HEK293T (cell line): ENCODE measurements at regions not wholly inside any gene's neighbourhood (a gene's known extent, or its start where the extent isn't known, plus 50 kb on each side); places are given as distances from the start of the nearest gene placed in this dataset.

Experiments used
- BHLHE40 ChIP-seq: fragments of 450-650 bp; IDR thresholded peaks from 2 replicates; pipeline ENCODE4 v1.6.1; 2016; ENCODE audit warnings: mild to moderate bottlenecking, moderate library complexity, borderline replicate concordance
- CTBP1 ChIP-seq: fragments of 450-650 bp; IDR thresholded peaks from 2 replicates; pipeline ENCODE4 v1.6.1; 2016; ENCODE audit warnings: borderline replicate concordance
- ELF4 ChIP-seq: fragments of 450-650 bp; IDR thresholded peaks from 2 replicates; pipeline ENCODE4 v1.6.1; 2017; ENCODE audit warnings: antibody characterized with exemption
- FOXA1 ChIP-seq: fragments of 450-650 bp; IDR thresholded peaks from 2 replicates; pipeline ENCODE4 v1.6.1; 2016; ENCODE audit warnings: mild to moderate bottlenecking
- FOXK2 ChIP-seq: fragments of 450-650 bp; IDR thresholded peaks from 2 replicates; pipeline ENCODE4 v1.6.1; 2016; ENCODE audit warnings: mild to moderate bottlenecking
- FOXM1 ChIP-seq: fragments of 450-650 bp; IDR thresholded peaks from 2 replicates; pipeline ENCODE4 v1.6.1; 2017; ENCODE audit warnings: mild to moderate bottlenecking, borderline replicate concordance
- HDGF ChIP-seq: fragments of 450-650 bp; IDR thresholded peaks from 2 replicates; pipeline ENCODE4 v1.6.1; 2017; ENCODE audit warnings: antibody characterized with exemption, borderline replicate concordance
- L3MBTL2 ChIP-seq: fragments of 450-650 bp; conservative IDR thresholded peaks from 2 replicates; pipeline ENCODE4 v1.6.1; 2016; ENCODE audit warnings: mild to moderate bottlenecking
- NFRKB ChIP-seq: fragments of 450-650 bp; IDR thresholded peaks from 2 replicates; pipeline ENCODE4 v1.6.1; 2016; ENCODE audit warnings: mild to moderate bottlenecking, moderate library complexity
- PKNOX1 ChIP-seq: fragments of 450-650 bp; IDR thresholded peaks from 2 replicates; pipeline ENCODE4 v1.6.1; 2016
- SP1 ChIP-seq: fragments of 450-650 bp; IDR thresholded peaks from 2 replicates; pipeline ENCODE4 v1.6.1; 2017
- SUZ12 ChIP-seq: fragments of 450-650 bp; IDR thresholded peaks from 2 replicates; pipeline ENCODE4 v1.6.1; 2016; ENCODE audit warnings: mild to moderate bottlenecking
- ZNF384 ChIP-seq: fragments of 450-650 bp; IDR thresholded peaks from 2 replicates; pipeline ENCODE4 v1.6.1; 2016

GRCh38 chr4:189514209-189514608 lies 426.5 kb upstream of the FRG1 start:
- no peak for TF ChIP-seq FOXA1
- TF ChIP-seq NFRKB, result no peak
- no peak for TF ChIP-seq PKNOX1
- no peak for TF ChIP-seq SP1
- TF ChIP-seq BHLHE40, result no peak
- no peak for TF ChIP-seq ELF4
- no peak for TF ChIP-seq L3MBTL2
- TF ChIP-seq ZNF384, result no peak
- no peak for TF ChIP-seq SUZ12
- TF ChIP-seq FOXK2, result no peak
- no peak for TF ChIP-seq CTBP1
- no peak for TF ChIP-seq HDGF
- no peak for TF ChIP-seq FOXM1
